NCI-H446 treated with DMSO at 0.1 percent for 48 hours (cell line): ENCODE measurements at regions not wholly inside any gene's neighbourhood (a gene's known extent, or its start where the extent isn't known, plus 50 kb on each side); places are given as distances from the start of the nearest gene placed in this dataset.
A peak's percentile ranks its signal among the peaks of the same experiment; 100 is the strongest.
"Not testable (repeated sequence)": the region's sequence is repeated elsewhere in the genome, so short reads cannot be mapped to it uniquely, and the experiment has no call there.

Source experiments
- DNase-seq: peaks from one replicate; lab custom pipeline; 2025; lab: John Stamatoyannopoulos, UW

DNA sequence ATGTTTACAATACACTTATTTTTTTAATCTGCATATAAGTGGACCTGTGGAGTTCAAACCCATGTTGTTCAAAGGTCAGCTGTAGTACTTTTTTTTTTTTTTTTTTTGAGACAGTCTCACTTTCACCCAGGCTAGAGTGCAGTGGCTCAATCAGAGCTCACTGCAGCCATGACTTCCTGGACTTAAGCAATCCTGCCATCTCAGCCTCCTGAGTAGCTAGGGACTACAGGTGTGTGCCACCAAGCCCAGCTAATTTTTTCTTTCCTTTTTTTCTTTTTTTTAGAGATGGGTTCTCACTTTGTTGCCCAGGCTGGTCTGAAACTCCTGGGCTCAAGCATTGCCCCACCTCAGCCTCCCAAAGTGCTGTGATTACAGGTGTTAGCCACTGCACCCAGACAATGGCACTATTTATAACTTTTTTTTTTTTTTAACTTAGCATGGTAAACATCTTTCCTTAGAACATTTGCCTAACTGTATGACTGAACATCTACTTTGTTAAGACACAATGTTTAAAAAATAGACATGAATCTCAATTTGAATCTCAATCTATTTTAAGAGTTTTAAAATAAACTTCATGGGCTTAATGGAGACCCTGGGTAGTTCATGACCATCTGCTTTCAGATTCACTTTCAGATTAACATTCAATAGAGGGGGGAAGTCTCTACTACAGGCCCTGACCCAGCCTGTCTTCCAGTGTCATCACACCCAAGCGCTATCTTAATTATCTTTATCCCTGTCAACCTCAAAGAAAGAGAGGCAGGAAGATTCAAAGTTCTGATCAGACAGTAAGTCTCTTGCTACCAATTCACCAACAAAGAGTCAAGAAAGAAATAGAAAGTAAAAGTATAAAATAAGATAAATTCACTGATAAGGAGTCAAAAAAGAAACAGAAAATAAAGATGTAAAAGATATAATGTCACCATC, 97.7 kb upstream of the DOCK9 start:
- no peak for DNase-seq

DNA sequence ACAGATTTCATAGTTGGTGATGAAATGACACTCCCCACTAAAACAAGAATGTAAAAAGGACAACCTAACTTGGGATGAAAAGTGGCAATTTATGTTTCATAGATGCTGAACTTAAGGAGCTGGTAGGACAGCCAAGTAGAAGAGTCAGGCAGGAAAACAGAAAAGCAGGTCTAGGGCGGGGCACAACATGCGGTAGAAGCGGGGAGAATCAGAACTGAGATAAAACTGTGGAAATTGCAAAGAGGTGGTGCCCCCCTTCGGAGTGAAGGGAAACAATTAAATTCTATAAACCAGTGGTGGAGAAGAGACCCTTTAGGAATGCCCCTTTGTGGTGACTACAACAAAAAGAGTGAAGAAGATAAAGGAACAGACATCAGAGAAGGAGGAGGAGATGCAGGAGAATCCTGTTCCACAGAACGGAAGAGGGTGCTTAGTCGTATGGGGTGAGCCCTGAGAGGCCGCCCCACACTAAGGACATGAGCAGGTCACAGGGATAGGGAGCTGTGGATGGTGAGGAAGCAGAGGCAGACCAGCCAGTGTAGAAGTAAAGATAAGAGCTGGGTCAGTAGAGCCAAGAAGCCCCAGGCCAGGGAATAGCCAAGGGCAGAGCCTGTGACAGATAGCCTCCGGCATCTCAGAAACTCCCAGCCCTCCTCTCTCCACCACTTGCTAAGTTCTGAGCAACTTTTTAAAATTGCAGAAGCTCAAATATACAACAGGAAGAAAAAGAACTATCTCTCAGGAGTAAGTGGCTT, 100.3 kb upstream of the DOCK9 start:
- no peak for DNase-seq

DNA sequence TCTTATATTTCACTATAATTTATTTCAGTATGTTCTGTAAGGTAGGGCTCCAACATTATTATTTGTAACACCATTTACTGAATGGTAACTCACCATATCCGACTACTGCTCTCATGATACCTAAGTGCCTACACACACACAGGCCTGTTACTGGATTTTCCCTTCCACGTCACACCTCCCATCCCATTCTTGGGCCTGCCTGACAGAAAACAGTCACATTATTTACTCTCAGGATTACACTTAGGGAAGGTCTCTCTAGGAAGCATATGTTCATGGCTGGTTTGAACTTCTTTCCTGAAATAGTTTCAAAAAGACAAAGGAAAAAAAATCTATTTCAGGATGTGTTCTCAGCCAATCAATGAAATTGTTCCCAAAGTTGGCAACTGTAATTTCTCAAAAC, 102.3 kb upstream of the DOCK9 start:
- DNase-seq: no peak

DNA sequence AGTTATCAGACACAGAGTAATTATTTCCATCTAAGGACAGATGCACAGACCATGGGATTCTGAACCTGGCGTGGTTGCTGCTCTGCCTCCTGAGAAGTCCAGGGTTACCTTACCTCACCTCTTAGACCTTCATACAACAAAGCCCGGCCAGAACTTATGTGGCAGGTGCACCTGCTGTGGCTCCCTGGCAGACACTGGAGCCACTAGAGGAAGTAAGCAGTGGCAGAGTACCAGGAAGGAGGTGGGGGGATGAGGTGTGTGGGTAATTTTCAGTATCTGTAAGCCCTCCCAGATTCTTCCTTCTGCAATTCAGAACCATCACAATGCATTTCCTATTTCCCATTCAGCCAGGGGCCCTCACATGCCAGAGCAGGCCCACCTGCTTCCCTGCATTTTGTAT, 106.1 kb upstream of the DOCK9 start:
- no peak for DNase-seq

DNA sequence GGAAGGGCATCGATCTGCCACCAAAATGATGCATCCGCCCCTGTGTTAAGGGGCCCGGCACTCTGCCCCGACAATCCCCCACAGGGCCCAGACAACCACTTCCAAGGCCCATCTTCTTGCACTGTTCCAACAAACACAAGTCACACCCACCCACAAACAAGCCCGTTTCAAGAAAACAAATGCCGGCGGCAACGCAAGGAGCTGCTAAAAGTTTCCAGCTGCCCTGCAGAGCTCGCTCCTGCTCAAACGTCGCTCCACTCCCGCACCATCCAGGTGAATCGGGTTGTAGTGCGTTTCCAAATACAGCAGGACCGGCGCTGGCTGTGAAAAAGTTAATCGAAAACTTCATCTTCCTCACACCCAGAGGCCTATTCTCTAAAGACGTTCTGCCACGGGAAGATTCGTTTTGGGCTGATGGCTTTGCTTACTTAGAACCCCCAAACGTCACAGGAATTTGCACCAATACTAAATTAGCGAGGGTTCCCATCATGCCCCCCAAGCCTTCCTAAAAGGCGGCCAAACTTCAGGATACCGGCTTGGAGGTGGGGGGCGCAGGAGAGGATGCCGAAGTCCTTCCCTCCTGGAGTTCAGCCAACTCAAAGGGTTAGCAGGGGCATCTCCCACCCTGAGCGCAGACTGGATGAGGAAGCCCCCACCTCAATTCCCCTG, 107.4 kb upstream of the DOCK9 start:
- DNase-seq: no peak

DNA sequence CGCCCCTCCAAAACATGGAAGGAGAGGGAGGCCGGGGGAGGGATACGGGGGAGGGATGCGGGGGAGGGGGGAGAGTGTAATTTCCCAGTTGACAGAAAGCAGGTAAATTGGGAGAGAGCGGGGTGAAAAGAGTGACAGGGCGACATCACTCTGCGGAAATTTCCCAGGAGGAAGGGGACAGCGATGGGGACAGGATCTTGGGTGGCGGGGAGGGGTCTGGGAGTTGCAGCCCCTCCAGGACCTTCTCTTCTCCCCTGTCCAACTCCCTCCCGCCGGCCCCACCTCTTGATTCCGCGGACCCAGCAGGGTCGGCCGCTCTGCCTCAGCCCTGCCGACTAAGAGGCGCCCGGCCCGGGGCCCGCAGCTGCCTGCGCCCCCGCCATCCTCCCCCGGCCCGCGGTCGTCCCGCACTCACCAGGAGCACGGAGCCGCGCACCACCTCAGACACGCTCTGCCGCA, 108.0 kb upstream of the DOCK9 start:
- no peak for DNase-seq

DNA sequence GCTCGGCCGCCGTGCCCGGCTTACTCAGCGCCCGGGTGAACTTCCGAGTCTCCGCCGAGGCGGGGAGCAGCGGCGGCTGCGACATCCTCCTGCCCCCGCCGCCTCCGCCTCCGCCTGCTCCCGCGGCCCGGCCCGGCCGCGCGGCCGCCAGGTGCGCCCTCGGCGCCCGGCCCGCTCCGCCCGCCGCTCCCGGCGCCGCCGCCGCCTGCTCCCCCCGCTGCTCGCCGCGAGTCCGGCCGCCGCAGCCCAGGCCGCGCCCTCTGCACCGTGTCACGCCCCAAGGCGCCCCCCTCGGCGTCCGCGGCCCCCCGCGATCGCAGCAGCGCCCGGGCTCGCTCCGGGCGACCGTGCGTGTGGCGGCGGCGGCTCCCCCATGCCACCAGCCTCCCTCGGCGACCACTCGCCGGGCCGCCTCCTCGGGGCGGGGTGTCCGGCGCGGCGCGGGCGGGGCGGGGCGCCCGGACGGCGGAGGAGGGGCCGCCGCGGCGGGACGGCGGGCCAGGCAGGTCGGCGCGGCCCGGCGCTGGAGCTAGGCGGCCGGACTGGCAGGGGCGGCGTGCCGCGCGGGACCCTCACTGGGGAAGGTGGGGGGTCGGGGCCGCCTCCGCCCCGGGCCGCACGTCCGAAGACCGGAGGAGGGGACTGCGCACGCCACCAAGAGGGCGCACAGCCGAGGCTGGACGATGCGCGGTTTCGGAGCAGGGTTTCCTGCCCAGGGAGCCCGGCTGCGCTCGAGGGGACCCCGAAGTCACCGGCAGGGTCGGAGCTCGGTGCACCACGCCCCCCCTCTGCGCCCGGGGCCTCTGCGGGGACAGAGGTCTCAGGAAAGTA, 108.6 kb upstream of the DOCK9 start:
- no peak for DNase-seq

DNA sequence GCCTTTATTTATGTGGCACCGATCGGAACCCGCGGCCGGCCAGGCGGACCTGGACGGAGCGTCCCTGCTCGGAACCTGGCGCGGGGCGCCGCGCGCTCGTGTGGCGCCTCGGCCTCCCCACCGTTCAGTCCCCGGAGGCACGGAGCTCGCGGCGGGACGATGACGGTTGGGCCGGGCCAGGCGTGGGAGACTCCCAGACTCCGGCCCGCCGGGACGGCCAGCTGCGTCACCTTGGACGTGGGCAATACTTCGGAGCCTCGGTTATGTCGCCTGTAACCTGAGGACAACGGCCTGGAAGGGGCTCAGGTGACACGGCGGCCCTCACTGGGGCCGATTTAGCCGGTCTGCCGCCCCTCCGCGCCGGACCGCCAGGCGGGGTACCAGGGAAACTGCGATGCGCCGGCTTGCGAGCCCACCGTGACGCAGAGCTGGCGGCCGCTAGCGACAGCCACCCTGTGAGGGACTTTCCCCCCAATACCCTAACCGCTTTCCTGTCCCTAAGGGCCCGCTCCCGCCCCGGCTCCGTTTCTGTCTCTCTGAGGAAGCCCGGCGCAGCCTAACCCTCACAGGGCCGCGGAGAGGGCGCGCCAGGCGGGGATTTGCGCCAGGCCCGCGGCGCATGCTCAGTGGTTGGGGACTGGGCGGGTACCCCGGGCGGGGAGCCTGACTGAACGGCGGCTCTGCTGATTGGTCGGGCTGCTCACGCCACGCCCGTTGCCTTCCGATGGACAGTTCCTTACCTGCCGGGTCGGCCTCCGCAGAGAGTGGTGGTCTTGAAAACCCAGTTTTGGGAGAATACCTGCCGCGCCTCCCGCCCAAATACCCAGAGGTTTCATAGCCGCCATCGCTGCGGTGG, 109.5 kb upstream of the DOCK9 start:
- peak; percentile 48 for DNase-seq

DNA sequence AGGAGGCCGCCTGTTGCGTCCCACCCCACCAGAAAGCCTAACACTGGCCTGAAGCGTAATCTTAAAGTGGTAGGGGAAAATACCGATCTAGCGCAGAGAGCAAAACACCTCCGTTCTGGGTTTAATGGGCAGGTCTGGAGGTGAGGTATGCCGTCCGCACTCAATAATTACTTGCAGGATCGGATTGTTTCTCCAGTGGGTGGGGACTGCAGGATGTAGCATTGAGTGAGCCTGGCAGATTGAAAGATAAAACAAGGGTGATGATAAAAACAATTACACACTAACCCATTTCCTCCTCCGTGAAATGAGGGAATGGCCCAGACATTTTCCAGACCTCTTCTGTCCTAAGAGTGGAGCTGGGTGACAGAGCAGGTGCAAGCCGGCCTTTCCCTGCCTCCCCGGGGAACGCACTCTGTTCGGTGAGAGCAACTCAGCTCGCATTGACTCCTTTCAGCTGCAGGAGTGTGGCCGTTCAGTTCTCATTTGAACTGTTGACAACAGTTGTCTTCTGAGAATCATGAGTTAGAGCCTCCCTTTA, 110.2 kb upstream of the DOCK9 start:
- DNase-seq: no peak

DNA sequence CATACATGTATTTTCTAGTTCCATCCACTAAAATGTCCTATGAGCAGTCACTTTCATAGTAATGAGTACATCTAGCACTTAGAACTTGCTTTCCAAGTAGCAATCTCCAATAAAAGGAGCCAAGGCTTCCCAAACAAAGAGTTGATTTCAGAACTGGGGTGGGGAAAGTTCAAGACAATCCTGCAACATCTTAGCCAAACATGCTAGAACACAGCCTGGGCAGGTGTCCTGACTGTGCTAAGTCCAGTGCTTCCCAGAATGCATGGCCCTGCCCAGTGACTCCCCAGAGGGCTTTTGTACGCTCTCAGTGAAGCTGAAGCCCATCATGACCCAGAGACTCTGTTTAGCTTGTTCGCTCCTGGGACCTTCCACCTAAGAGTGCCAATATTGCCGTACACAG, 106.7 kb upstream of the UBAC2 start:
- DNase-seq: no peak

DNA sequence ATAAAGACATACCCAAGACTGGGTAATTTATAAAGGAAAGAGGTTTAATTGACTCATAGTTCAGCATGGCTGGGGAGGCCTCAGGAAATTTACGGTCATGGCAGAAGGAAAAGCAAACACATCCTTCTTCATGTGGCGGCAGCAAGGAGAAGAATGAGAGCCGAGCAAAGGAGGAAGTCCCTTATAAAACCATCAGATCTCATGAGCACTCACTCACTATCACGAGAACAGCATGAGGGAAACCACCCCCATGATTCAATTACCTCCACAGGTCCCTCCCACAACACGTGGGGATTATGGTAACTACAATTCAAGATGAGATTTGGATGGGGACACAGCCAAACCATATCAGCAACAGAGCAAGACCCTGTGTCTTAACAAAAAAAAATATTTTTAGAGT, 98.8 kb upstream of the UBAC2 start:
- not testable (repeated sequence) for DNase-seq

DNA sequence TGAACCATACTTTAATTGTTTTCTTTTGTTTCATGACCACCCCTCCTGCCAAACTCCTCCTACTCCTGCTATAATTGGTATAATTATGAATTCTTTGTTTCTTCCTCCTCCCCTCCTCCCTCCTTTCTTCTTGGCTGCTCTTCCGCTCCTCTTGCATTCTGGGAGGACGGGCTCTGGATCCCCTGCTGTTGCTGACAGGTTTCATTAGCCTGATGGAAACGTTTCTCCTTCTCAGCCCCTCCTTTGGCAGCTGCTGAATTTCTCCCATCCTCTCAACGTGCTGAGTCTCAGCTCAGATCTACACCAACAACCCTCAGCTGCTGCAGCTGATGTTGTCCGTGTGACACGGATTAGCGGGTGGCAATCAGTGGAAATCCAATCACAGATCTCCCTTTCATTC, 97.1 kb upstream of the UBAC2 start:
- peak; percentile 16 for DNase-seq

DNA sequence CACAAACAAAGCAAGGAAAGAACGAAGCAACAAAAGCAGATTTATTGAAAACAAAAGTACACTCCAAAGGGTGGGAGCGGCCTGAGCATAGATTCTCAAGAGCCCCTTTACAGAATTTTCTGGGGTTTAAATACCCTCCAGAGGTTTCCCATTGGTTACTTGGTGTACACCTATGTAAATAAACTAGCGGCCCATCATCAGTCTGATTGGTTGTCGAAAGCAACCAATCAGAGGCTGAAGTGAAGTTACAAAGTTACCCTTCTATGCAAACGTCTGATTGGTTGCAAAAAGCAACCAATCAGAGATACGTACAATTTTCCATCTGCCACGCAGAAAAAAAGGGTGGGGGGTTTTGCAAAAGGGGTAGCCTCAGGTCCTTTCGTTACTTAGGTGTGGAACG, 96.3 kb upstream of the UBAC2 start:
- no peak for DNase-seq

DNA sequence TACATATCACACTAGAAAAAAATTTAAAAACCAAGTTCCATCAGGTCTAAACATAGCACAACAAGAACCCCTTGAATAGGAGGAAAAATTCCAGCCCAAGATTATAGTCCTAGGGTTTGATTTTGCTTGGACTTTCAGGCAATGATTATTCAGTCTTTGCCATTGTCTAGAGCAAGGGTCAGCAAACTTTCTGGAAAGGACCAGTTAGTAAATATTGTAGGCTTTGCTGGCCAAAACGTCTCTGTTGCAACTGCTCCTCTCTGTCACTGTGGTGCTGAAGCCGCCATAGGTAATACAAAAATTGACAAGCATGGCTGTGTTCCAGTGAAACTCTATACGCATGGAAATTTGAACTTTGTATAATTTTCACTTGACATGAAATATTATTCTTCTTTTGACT, 95.5 kb upstream of the UBAC2 start:
- DNase-seq: no peak

DNA sequence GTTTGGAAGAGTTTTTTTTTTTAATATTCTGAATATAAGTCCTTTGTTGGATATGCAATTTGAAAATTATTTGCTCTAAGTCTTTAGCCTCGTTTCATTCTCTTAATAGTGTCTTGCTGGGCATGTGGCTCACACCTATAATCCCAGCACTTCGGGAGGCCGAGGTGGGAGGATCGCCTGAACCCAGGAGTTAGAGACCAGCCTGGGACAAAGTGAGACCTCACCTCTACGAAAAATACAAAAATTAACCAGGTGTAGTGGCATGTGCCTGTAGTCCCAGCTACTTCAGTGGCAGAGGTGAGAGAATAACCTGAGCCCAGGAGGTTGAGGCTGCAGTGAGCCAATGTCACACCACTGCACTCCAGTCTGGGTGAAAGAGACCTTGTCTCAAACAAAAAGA, 87.3 kb upstream of the UBAC2 start:
- DNase-seq: no peak

DNA sequence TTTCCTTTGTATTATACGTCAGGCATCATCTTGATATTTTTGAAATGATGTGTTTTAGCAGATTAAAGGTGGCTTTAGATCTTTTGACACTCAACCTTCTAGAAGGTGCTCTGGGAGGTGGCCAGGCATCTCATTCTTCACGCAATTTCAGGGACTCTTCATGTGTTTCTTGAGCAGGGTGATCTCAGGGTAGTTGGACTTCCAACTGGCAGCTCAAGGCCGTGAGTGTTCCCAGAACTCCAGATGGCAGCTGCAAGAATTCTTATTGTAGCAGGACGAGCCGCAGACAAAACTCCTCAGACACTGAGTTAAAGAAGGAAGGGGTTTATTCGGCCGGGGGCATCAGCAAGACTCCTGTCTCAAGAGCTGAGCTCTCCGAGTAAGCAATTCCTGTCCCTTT, 82.5 kb upstream of the UBAC2 start:
- DNase-seq: no peak

DNA sequence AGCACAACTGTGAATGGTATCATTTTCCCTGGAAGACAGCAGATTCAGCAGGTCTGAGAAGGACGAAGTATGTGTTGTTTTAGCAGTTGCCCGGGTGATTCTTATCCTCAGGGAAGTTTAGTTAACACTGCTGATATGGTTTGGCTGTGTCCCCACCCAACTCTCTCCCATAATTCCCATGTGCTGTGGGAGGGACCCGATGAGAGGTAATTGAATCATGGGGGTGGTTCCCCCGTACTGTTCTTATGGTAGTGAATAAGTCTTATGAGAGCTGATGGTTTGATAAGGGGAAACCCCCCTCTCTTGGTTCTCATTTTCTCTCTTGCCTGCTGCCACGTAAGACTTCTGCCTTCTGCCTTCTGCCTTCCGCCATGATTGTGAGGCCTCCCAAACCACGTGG, 81.0 kb upstream of the UBAC2 start:
- no peak for DNase-seq

DNA sequence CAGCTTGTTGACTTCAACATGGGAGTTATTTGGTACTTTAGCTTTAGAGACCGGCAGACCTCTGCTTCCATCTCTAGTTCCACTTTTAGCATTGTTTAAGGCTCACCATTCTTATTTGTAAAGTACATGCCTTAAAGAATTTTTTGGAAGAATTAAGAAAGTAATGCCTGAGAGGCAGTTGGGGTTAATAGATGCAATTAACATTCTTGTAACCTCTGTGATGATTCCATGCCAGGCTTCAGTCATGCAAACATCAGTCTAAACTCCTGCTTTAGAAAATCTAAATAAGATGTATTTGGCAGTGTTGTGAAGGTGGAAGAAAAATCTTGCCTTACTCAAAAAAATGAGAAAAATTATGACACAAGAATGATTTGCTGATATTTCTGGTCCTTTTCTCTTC, 79.9 kb upstream of the UBAC2 start:
- DNase-seq: no peak

DNA sequence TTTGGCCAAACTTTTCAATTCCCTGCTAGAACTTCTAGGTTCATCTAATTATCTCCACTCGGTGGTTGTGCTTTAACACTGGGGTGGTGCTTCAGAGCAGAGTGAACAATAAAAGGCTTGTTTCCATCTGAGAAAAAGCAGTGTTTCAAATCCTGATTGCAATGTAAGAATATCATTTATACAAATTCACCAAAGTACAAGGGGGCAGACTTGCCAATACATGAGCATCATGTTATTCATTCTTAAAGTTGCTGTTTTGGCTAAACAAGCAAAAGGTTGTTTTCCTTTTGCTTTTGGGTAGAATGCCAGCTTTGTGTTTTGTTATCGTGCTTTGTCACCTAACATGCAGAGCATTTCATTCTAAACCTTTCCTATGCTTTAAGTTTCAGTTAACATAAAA, 78.5 kb upstream of the UBAC2 start:
- DNase-seq: no peak
